ENCODE measurements at regions not wholly inside any gene's neighbourhood (a gene's known extent, or its start where the extent isn't known, plus 50 kb on each side); places are given as distances from the start of the nearest gene placed in this dataset.

GRCh38 chr12:102702447-102703114 lies 214.5 kb downstream of the PAH start:
- peak; percentile 48 for DNase-seq (ENCODE audit: low read depth)
- peak; percentile 50 for TF ChIP-seq CTCF (IDR thresholded peaks at IDR 0.05; ENCODE audit: insufficient read depth, low read length)
- H3K4me3 ChIP-seq (ENCODE audit: low read depth, low read length): no peak overlapping the region

- no peak for TF ChIP-seq CTCF (IDR thresholded peaks at IDR 0.05; ENCODE audit: insufficient read depth, low read length)
- no peak for DNase-seq (ENCODE audit: low read depth)
Observed at GRCh38 chr12:102696045-102696444, 215.7 kb upstream of the IGF1 start.

GRCh38 chr12:102694903-102695302 lies 214.5 kb upstream of the IGF1 start:
- DNase-seq (ENCODE audit: low read depth): no peak
- no peak for TF ChIP-seq CTCF (IDR thresholded peaks at IDR 0.05; ENCODE audit: insufficient read depth, low read length)
- H3K4me3 ChIP-seq (ENCODE audit: low read depth, low read length): no peak overlapping the region

More at GRCh38 chr12:102696045-102696444, 215.7 kb upstream of the IGF1 start:
- no peak overlapping the region for H3K4me3 ChIP-seq (ENCODE audit: low read depth, low read length)

GRCh38 chr12:102691773-102692555 lies 211.6 kb upstream of the IGF1 start:
- DNase-seq (ENCODE audit: low read depth): no peak
- H3K4me3 ChIP-seq (ENCODE audit: low read depth, low read length): no peak overlapping the region
- TF ChIP-seq CTCF (IDR thresholded peaks at IDR 0.05; ENCODE audit: insufficient read depth, low read length): no peak

GRCh38 chr12:102690253-102690652 lies 209.9 kb upstream of the IGF1 start:
- no peak overlapping the region for H3K4me3 ChIP-seq (ENCODE audit: low read depth, low read length)
- DNase-seq (ENCODE audit: low read depth): no peak
- no peak for TF ChIP-seq CTCF (IDR thresholded peaks at IDR 0.05; ENCODE audit: insufficient read depth, low read length)

- no peak overlapping the region for H3K4me3 ChIP-seq (ENCODE audit: low read depth, low read length)
- no peak for DNase-seq (ENCODE audit: low read depth)
- no peak for TF ChIP-seq CTCF (IDR thresholded peaks at IDR 0.05; ENCODE audit: insufficient read depth, low read length)
Observed at GRCh38 chr12:102689701-102690100, 209.3 kb upstream of the IGF1 start.
